HCT116 (cell line): ENCODE measurements at regions not wholly inside any gene's neighbourhood (a gene's known extent, or its start where the extent isn't known, plus 50 kb on each side); places are given as distances from the start of the nearest gene placed in this dataset.

Source experiments
- ATAC-seq: fragments of 200-7000 bp; cut with Tn5 transposase; 2 replicates; pipeline ENCODE4 v1.9.1; 2020; ENCODE audit warnings: mild to moderate bottlenecking, moderate library complexity
- BruUV-seq: library from RNA; stranded (reverse); fragments of 400-500 nt; replicated peaks from 2 replicates; lab custom pipeline; 2021; lab: Mats Ljungman, UMichigan
- CTCF ChIA-PET: fragments of 300-600 bp; sonication (Branson Sonifier 250); formaldehyde crosslinking; loops from one replicate; lab custom pipeline; 2021; ENCODE audit warnings: antibody characterized with exemption; lab: Charles Lee
- POLR2A ChIA-PET: fragments of 300-600, 350-600 bp; sonication (Branson Sonifier 250); formaldehyde crosslinking; loops from one replicate; lab custom pipeline; 2021; ENCODE audit warnings: antibody characterized with exemption; lab: Charles Lee
- RAD21 ChIA-PET, 2 experiments: fragments of 300-600 bp; sonication (Branson Sonifier 250); formaldehyde crosslinking; loops; one replicate each; lab custom pipeline; 2023; ENCODE audit warnings: low total read pairs in 2 of 2; ENCODE audit not compliant: uncharacterized antibody in 2 of 2, unreplicated experiment in 2 of 2, low non-redundant PET in 1 of 2; lab: Charles Lee
- DNase-seq: peaks from one replicate; pipeline ENCODE4 v3.0.0-alpha.2; 2010; ENCODE audit warnings: low read depth, low spot score
- H2AFZ ChIP-seq: fragments of 200-600 bp; shearing (Covaris generic), sonication (generic); 2 replicates; pipeline ENCODE4 v1.6.1; 2017; ENCODE audit warnings: low read depth, mixed run types, mixed read lengths, antibody characterized with exemption, low read length; ENCODE audit not compliant: poor library complexity, severe bottlenecking
- H3K27ac ChIP-seq: 2 replicates; pipeline ENCODE4 v1.5.1; 2012; ENCODE audit warnings: low read depth, low read length
- H3K27me3 ChIP-seq: fragments of 200-600 bp; sonication (generic); 2 replicates; pipeline ENCODE4 v1.6.1; 2016; ENCODE audit warnings: mixed run types, low read length, mixed read lengths; ENCODE audit not compliant: insufficient read depth
- H3K36me3 ChIP-seq, 2 experiments: fragments of 200-500 bp in 1 of 2; fragments of 200-600 bp in 1 of 2; sonication (Bioruptor generic) in 1 of 2; sonication (generic) in 1 of 2; 2 replicates each; pipeline versions ENCODE4 v1.5.1 to v1.6.1; 2014 to 2016; ENCODE audit warnings: low read length in 2 of 2, inconsistent platforms in 1 of 2, mixed read lengths in 1 of 2, mixed run types in 1 of 2; ENCODE audit not compliant: insufficient read depth in 2 of 2, control insufficient read depth in 1 of 2
- H3K4me1 ChIP-seq, 2 experiments: fragments of 200-600 bp in 1 of 2; sonication (generic) in 1 of 2; 2 replicates each; pipeline versions ENCODE4 v1.5.1 to v1.6.1; 2012 to 2017; ENCODE audit warnings: low read length in 2 of 2, inconsistent platforms in 1 of 2, mild to moderate bottlenecking in 1 of 2, mixed read lengths in 1 of 2, mixed run types in 1 of 2, moderate library complexity in 1 of 2; ENCODE audit not compliant: insufficient read depth in 2 of 2, control insufficient read depth in 1 of 2
- H3K4me2 ChIP-seq: fragments of 200-600 bp; sonication (generic); 2 replicates; pipeline ENCODE4 v1.6.1; 2017; ENCODE audit warnings: mixed run types, low read length, mixed read lengths
- H3K4me3 ChIP-seq, 2 experiments: fragments of 200-600 bp in 1 of 2; sonication (generic) in 1 of 2; replicated peaks in 1 of 2; 2 replicates each; pipeline ENCODE4 v1.5.1; 2011 to 2016; ENCODE audit warnings: low read length in 2 of 2, control low read depth in 1 of 2, low read depth in 1 of 2, mild to moderate bottlenecking in 1 of 2, mixed read lengths in 1 of 2, mixed run types in 1 of 2
- H3K79me2 ChIP-seq: fragments of 200-600 bp; sonication (generic); 2 replicates; pipeline ENCODE4 v1.6.1; 2017; ENCODE audit warnings: mild to moderate bottlenecking, mixed run types, low read length, moderate library complexity, mixed read lengths; ENCODE audit not compliant: insufficient read depth
- H3K9ac ChIP-seq: fragments of 200-600 bp; sonication (generic); 2 replicates; pipeline ENCODE4 v1.6.1; 2016; ENCODE audit warnings: low read length, mixed read lengths
- H3K9me2 ChIP-seq: fragments of 200-600 bp; sonication (generic), shearing (Covaris generic); 2 replicates; pipeline ENCODE4 v1.6.1; 2017; ENCODE audit warnings: mixed run types, mild to moderate bottlenecking, moderate library complexity; ENCODE audit not compliant: insufficient read depth
- H3K9me3 ChIP-seq, 2 experiments: fragments of 200-500 bp in 1 of 2; fragments of 200-600 bp in 1 of 2; sonication (Bioruptor generic) in 1 of 2; sonication (generic) in 1 of 2; 2 replicates each; pipeline ENCODE4 v1.6.1; 2014 to 2017; ENCODE audit warnings: low read length in 2 of 2, mixed read lengths in 2 of 2, inconsistent platforms in 1 of 2, low read depth in 1 of 2, mild to moderate bottlenecking in 1 of 2, mixed run types in 1 of 2, moderate library complexity in 1 of 2; ENCODE audit not compliant: control insufficient read depth in 1 of 2, insufficient read depth in 1 of 2
- H4K20me1 ChIP-seq: fragments of 200-600 bp; sonication (generic), shearing (Covaris generic); 2 replicates; pipeline ENCODE4 v1.6.1; 2017; ENCODE audit warnings: mixed run types, mild to moderate bottlenecking, moderate library complexity; ENCODE audit not compliant: insufficient read depth
- ATF3 ChIP-seq: IDR thresholded peaks from 2 replicates; pipeline ENCODE4 v1.6.1; 2012
- CBX3 ChIP-seq: IDR thresholded peaks from 2 replicates; pipeline ENCODE4 v1.6.1; 2012; ENCODE audit warnings: low read depth
- EGR1 ChIP-seq: IDR thresholded peaks from 2 replicates; pipeline ENCODE4 v1.6.1; 2012; ENCODE audit warnings: low read depth
- FOSL1 ChIP-seq: IDR thresholded peaks from 2 replicates; pipeline ENCODE4 v1.6.1; 2012; ENCODE audit warnings: low read depth
- MAX ChIP-seq: IDR thresholded peaks from 2 replicates; pipeline ENCODE4 v1.6.1; 2012
- POLR2AphosphoS5 ChIP-seq: IDR thresholded peaks from 2 replicates; pipeline ENCODE4 v1.6.1; 2011; ENCODE audit warnings: mild to moderate bottlenecking, low read depth, low read length, moderate library complexity
- RAD21 ChIP-seq: IDR thresholded peaks from 2 replicates; pipeline ENCODE4 v1.6.1; 2012; ENCODE audit warnings: low read depth, mild to moderate bottlenecking
- YY1 ChIP-seq: IDR thresholded peaks from 2 replicates; pipeline ENCODE4 v1.6.1; 2011; ENCODE audit warnings: low read length, low read depth, moderate library complexity, mild to moderate bottlenecking; ENCODE audit not compliant: insufficient replicate concordance; ENCODE audit errors: extremely low read depth
- ZBTB33 ChIP-seq: IDR thresholded peaks from 2 replicates; pipeline ENCODE4 v1.6.1; 2011; ENCODE audit warnings: mild to moderate bottlenecking, low read length, moderate library complexity; ENCODE audit not compliant: insufficient replicate concordance; ENCODE audit errors: extremely low read depth
- intact Hi-C: fragments of 100-400 bp; cut with micrococcal nuclease; formaldehyde crosslinking; loops from 2 replicates; pipeline ENCODE4 v1.10.0; 2022

- no peak for DNase-seq
- no TSS peak for BruUV-seq
- no peak for ATAC-seq
- Histone ChIP-seq H3K9me3 (no peaks in the 10 kb centered on the region), H3K36me3 (no peaks in the 10 kb centered on the region), H3K27me3 (peaks cover 27% of the 10 kb centered on the region; the same call in 1 of the 2 replicates), H3K9me2 (no peaks in the 10 kb centered on the region), H3K4me2 (no peak overlapping the region), H2AFZ (no peak overlapping the region), H3K79me2 (no peaks in the 10 kb centered on the region), H3K4me3 (no peak overlapping the region), H3K9ac (no peak overlapping the region), H3K27ac (no peak overlapping the region), H3K4me1 (no peaks in the 10 kb centered on the region), H4K20me1 (no peaks in the 10 kb centered on the region; the same call in 1 of the 2 replicates)
- TF ChIP-seq FOSL1 (no peak), ZBTB33 (no peak), EGR1 (no peak), YY1 (no peak), CBX3 (no peak), POLR2AphosphoS5 (no peak), ATF3 (no peak), RAD21 (no peak), MAX (no peak)
- ChIA-PET CTCF (interaction anchor here (1.3 kb wide), 1 partner anchor 56 kb away, joined by 4 read pairs; no protein-coding TSS in a partner anchor), POLR2A (no interaction called here), RAD21 (no interaction called here)
- intact Hi-C loops: loop anchor here (5.0 kb wide), 1 partner anchor 1191 kb away; no protein-coding TSS in a partner anchor
Measured at GRCh38 chr3:135792858-135793475, 172.6 kb upstream of the PPP2R3A start.
